ENCODE measurements at regions not wholly inside any gene's neighbourhood (a gene's known extent, or its start where the extent isn't known, plus 50 kb on each side); places are given as distances from the start of the nearest gene placed in this dataset.

- TF ChIP-seq, protein P1, sequence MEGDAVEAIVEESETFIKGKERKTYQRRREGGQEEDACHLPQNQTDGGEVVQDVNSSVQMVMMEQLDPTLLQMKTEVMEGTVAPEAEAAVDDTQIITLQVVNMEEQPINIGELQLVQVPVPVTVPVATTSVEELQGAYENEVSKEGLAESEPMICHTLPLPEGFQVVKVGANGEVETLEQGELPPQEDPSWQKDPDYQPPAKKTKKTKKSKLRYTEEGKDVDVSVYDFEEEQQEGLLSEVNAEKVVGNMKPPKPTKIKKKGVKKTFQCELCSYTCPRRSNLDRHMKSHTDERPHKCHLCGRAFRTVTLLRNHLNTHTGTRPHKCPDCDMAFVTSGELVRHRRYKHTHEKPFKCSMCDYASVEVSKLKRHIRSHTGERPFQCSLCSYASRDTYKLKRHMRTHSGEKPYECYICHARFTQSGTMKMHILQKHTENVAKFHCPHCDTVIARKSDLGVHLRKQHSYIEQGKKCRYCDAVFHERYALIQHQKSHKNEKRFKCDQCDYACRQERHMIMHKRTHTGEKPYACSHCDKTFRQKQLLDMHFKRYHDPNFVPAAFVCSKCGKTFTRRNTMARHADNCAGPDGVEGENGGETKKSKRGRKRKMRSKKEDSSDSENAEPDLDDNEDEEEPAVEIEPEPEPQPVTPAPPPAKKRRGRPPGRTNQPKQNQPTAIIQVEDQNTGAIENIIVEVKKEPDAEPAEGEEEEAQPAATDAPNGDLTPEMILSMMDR (IDR thresholded peaks at IDR 0.05; ENCODE audit: low read depth, low read length, poor library complexity, severe bottlenecking), result no peak
- no peak for TF ChIP-seq EZH2phosphoT487 (IDR thresholded peaks at IDR 0.05; ENCODE audit: borderline replicate concordance, low read length)
Measured at GRCh38 chr9:95780121-95780520, 95.4 kb upstream of the ERCC6L2 start.
